ENCODE measurements at regions not wholly inside any gene's neighbourhood (a gene's known extent, or its start where the extent isn't known, plus 50 kb on each side); places are given as distances from the start of the nearest gene placed in this dataset.
A peak's percentile ranks its signal among the peaks of the same experiment; 100 is the strongest.

- no peaks in the 10 kb centered on the region for H3K9me3 Mint-ChIP-seq
- peak overlapping the region; percentile 44 for H3K23ac ChIP-seq (ENCODE audit: insufficient read length, low read depth, low read length)
- H3K9me3 ChIP-seq (ENCODE audit: control insufficient read depth, low read depth, low read length), result no peaks in the 10 kb centered on the region
- no peak overlapping the region for H3K9ac ChIP-seq (ENCODE audit: extremely low read depth, insufficient read length, low read length)
- no peak overlapping the region for H2BK5ac ChIP-seq (ENCODE audit: insufficient read length, low read length)
- no peak overlapping the region for H3K27ac Mint-ChIP-seq
- no peaks in the 10 kb centered on the region for H3K27me3 ChIP-seq (ENCODE audit: insufficient read depth, low read length)
- H3K36me3 Mint-ChIP-seq (ENCODE audit: insufficient read depth in 1 of 3, low read depth in 3 of 3), result no peaks in the 10 kb centered on the region
- no peaks in the 10 kb centered on the region for H3K4me1 ChIP-seq (ENCODE audit: insufficient read depth, low read length)
- no peak overlapping the region for H2BK20ac ChIP-seq (ENCODE audit: low read depth, low read length, poor library complexity, severe bottlenecking)
- H4K5ac ChIP-seq (ENCODE audit: insufficient read length, low read depth, low read length), result no peak overlapping the region
- no peak overlapping the region for H3K4me3 Mint-ChIP-seq
- no peak overlapping the region for H3K18ac ChIP-seq (ENCODE audit: insufficient read length, low read depth, low read length)
- no peak overlapping the region for H2BK120ac ChIP-seq (ENCODE audit: low read depth, low read length, poor library complexity, severe bottlenecking)
- no peak overlapping the region for H3K27ac ChIP-seq (ENCODE audit: insufficient read length, low read depth, low read length)
- no peaks in the 10 kb centered on the region for H3K79me1 ChIP-seq (ENCODE audit: insufficient read depth, low read depth, low read length, poor library complexity, severe bottlenecking)
- no peak overlapping the region for H2BK12ac ChIP-seq (ENCODE audit: insufficient read length, low read depth, low read length)
- H4K91ac ChIP-seq (ENCODE audit: insufficient read length, low read depth, low read length), result no peak overlapping the region
- H3K56ac ChIP-seq (ENCODE audit: insufficient read length, low read depth, low read length), result no peak overlapping the region
- DNase-seq, result no peak
- H3K79me2 ChIP-seq (ENCODE audit: insufficient read depth, low read length), result no peaks in the 10 kb centered on the region
- no peak overlapping the region for H2AFZ ChIP-seq (ENCODE audit: low read length)
- H3T11ph ChIP-seq (ENCODE audit: low read length), result no peak overlapping the region
- no CpG with 5 or more reads among the region's 1 CpG for WGBS (ENCODE audit: extremely low coverage, insufficient read length, low lambda C conversion rate)
- H4K8ac ChIP-seq (replicated peaks; ENCODE audit: insufficient read length, low read depth, low read length), result no peak overlapping the region
- H3K23me2 ChIP-seq (ENCODE audit: insufficient read length, low read depth, low read length, poor library complexity, severe bottlenecking), result no peaks in the 10 kb centered on the region
- no peak overlapping the region for H2AK5ac ChIP-seq (ENCODE audit: insufficient read length, low read length)
- TF ChIP-seq CTCF (conservative IDR thresholded peaks at IDR 0.05), result no peak
- H2BK15ac ChIP-seq (ENCODE audit: low read depth, low read length), result no peak overlapping the region
- H4K20me1 ChIP-seq (ENCODE audit: control insufficient read depth, insufficient read depth, insufficient read length), result no peaks in the 10 kb centered on the region
- H3K4me1 Mint-ChIP-seq, result peaks cover 12 to 15% of the 10 kb centered on the region in 2 experiments
- no peak overlapping the region for H3K4me2 ChIP-seq (ENCODE audit: insufficient read depth, insufficient read length, low read length)
- no peak overlapping the region for H3K14ac ChIP-seq (ENCODE audit: insufficient read depth, low read length)
- H3K27me3 Mint-ChIP-seq (ENCODE audit: low read depth), result no peaks in the 10 kb centered on the region
- no peak overlapping the region for H3K4ac ChIP-seq (ENCODE audit: low read depth, low read length)
Measured at GRCh38 chr6:121677571-121677970, 242.1 kb downstream of the GJA1 start.

Data from H9 (cell line).